ENCODE measurements at regions not wholly inside any gene's neighbourhood (a gene's known extent, or its start where the extent isn't known, plus 50 kb on each side); places are given as distances from the start of the nearest gene placed in this dataset.

DNA sequence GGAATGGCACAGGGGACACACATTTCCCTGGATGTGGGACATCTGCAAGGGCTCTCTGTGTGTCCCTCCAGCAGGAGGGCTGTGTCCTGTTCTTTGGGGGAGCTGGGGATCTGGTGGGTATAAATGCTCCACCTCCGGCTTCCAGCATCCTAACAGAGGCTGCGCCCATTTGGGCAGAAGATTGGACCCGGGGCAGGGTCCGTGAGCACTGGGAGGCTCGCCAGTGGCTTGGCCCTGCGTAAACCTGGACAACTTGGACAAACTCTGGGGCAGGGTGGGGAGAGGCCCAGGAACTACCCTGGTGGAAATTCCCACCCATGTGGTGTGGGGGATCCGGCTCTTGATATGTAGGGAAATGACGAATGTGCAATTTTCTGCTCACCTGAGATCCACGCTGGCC is 80.9 kb downstream of the GADD45G start (continued):
- TF ChIP-seq ETV6 (conservative IDR thresholded peaks at IDR 0.05 in 1 of 2, IDR thresholded peaks at IDR 0.05 in 1 of 2; ENCODE audit: borderline replicate concordance in 1 of 2, low read depth in 1 of 2), result no peak
- no peak for TF ChIP-seq NFYA (IDR thresholded peaks at IDR 0.05; ENCODE audit: borderline replicate concordance, low read depth, low read length)
- TF ChIP-seq RB1 (IDR thresholded peaks at IDR 0.05; ENCODE audit: borderline replicate concordance), result no peak
- TF ChIP-seq, protein P1, sequence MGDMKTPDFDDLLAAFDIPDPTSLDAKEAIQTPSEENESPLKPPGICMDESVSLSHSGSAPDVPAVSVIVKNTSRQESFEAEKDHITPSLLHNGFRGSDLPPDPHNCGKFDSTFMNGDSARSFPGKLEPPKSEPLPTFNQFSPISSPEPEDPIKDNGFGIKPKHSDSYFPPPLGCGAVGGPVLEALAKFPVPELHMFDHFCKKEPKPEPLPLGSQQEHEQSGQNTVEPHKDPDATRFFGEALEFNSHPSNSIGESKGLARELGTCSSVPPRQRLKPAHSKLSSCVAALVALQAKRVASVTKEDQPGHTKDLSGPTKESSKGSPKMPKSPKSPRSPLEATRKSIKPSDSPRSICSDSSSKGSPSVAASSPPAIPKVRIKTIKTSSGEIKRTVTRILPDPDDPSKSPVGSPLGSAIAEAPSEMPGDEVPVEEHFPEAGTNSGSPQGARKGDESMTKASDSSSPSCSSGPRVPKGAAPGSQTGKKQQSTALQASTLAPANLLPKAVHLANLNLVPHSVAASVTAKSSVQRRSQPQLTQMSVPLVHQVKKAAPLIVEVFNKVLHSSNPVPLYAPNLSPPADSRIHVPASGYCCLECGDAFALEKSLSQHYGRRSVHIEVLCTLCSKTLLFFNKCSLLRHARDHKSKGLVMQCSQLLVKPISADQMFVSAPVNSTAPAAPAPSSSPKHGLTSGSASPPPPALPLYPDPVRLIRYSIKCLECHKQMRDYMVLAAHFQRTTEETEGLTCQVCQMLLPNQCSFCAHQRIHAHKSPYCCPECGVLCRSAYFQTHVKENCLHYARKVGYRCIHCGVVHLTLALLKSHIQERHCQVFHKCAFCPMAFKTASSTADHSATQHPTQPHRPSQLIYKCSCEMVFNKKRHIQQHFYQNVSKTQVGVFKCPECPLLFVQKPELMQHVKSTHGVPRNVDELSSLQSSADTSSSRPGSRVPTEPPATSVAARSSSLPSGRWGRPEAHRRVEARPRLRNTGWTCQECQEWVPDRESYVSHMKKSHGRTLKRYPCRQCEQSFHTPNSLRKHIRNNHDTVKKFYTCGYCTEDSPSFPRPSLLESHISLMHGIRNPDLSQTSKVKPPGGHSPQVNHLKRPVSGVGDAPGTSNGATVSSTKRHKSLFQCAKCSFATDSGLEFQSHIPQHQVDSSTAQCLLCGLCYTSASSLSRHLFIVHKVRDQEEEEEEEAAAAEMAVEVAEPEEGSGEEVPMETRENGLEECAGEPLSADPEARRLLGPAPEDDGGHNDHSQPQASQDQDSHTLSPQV (IDR thresholded peaks at IDR 0.05), result no peak
- TF ChIP-seq CUX1 (IDR thresholded peaks at IDR 0.05; ENCODE audit: insufficient replicate concordance, low read depth, low read length), result no peak
- TF ChIP-seq SREBF2 (IDR thresholded peaks at IDR 0.05; ENCODE audit: low read length), result no peak
- no peak for TF ChIP-seq EED (IDR thresholded peaks at IDR 0.05; ENCODE audit: low read depth)
